ENCODE measurements at regions not wholly inside any gene's neighbourhood (a gene's known extent, or its start where the extent isn't known, plus 50 kb on each side); places are given as distances from the start of the nearest gene placed in this dataset.
A peak's percentile ranks its signal among the peaks of the same experiment; 100 is the strongest.

- TF ChIP-seq CTCF (conservative IDR thresholded peaks at IDR 0.05; ENCODE audit: low read depth, low read length), result no peak
- DNase-seq (ENCODE audit: low read depth), result peak; percentile 66
- H3K4me3 ChIP-seq (ENCODE audit: low read depth, low read length), result no peak overlapping the region
These were observed 143.4 kb downstream of the WNT5A start for GRCh38 chr3:55343486-55344357.

- no peak overlapping the region for H3K4me3 ChIP-seq (ENCODE audit: low read depth, low read length)
- no peak for TF ChIP-seq CTCF (conservative IDR thresholded peaks at IDR 0.05; ENCODE audit: low read depth, low read length)
- peak; percentile 42 for DNase-seq (ENCODE audit: low read depth)
These were observed 145.5 kb downstream of the WNT5A start for GRCh38 chr3:55341502-55342031.

GRCh38 chr3:55339819-55340218, 147.3 kb downstream of the WNT5A start:
- no peak overlapping the region for H3K4me3 ChIP-seq (ENCODE audit: low read depth, low read length)
- TF ChIP-seq CTCF (conservative IDR thresholded peaks at IDR 0.05; ENCODE audit: low read depth, low read length), result no peak
- DNase-seq (ENCODE audit: low read depth), result no peak

GRCh38 chr3:55339390-55339789, 147.7 kb downstream of the WNT5A start:
- H3K4me3 ChIP-seq (ENCODE audit: low read depth, low read length), result no peak overlapping the region
- TF ChIP-seq CTCF (conservative IDR thresholded peaks at IDR 0.05; ENCODE audit: low read depth, low read length), result no peak
- no peak for DNase-seq (ENCODE audit: low read depth)

- DNase-seq (ENCODE audit: low read depth), result no peak
- no peak for TF ChIP-seq CTCF (conservative IDR thresholded peaks at IDR 0.05; ENCODE audit: low read depth, low read length)
- H3K4me3 ChIP-seq (ENCODE audit: low read depth, low read length), result no peak overlapping the region
These were observed 149.4 kb downstream of the WNT5A start for GRCh38 chr3:55337641-55338180.

GRCh38 chr3:55333923-55334322, 153.2 kb downstream of the WNT5A start:
- peak; percentile 83 for DNase-seq (ENCODE audit: low read depth)
- no peak overlapping the region for H3K4me3 ChIP-seq (ENCODE audit: low read depth, low read length)
- no peak for TF ChIP-seq CTCF (conservative IDR thresholded peaks at IDR 0.05; ENCODE audit: low read depth, low read length)
